Stimulated activated CD4-positive, alpha-beta T cell treated with anti-CD3 and anti-CD28 coated beads, TNF-alpha, amount 100 ng/mL, for 48 hours (primary cell): ENCODE measurements at regions not wholly inside any gene's neighbourhood (a gene's known extent, or its start where the extent isn't known, plus 50 kb on each side); places are given as distances from the start of the nearest gene placed in this dataset.

Experiments
- DNase-seq, 3 donors: peaks; one replicate each; pipeline ENCODE4 v3.0.0-alpha.2; 2020; ENCODE audit warnings: low read depth in 3 of 3

- no peak for DNase-seq
Measured at GRCh38 chr3:22308871-22309270, 557.9 kb upstream of the ZNF385D start.

DNA sequence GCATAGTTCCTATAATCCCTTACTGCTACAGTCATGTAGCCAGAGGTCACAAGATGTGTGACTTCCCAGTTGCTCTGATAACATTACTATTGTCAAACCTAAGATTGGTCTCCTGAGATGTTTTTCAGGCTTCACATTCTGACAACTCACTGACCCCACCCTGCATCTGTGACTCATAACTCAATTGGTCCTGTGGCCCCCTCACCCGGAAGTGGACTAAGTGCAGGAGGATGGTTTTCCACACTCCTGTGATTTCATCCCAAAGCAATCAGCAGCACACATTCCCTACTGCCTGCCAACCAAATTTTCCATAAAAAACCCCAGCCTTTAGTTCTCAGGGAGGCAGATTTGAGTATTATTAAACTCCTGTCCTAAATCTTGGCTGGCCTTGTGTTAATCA lies 564.9 kb upstream of the ZNF385D start:
- DNase-seq, result no peak

DNA sequence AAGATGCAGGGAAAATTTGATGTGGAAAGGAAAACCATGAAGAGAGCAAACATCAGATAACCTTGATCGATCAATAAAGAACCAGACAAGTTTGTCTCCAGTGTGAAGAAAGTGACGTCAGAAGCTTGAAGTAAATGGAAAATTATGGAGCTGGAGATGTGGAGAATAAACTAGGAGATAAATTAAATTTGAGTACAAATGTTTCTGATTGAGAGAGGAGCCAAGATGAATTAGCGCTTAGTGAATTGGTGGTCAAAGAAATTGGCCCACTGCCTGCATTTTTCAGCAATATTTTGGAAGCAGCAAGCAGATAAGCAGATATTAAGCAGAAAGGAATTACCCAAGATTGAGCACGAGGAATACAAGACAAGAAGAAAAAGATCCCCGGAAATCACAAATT lies 567.3 kb upstream of the ZNF385D start:
- no peak for DNase-seq

DNA sequence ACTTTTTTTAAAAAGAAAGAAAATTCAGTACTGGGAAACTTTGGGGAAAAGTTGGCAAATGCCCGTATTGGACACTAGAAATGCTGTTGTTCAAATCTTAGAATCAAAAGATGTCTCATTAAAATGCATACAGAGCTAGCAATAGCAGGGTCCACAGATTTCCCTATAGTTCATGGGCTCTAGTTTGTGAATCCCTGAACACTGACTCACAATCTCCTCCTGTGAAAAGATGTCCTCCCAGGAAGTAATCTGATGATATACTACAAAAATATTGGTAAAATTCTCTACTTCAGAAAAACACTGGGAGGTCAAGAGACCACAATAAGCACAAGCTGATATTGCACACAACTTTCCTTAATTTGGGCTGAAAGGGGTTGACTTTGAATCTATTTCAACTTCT lies 568.4 kb upstream of the ZNF385D start:
- no peak for DNase-seq

GRCh38 chr3:22322861-22323260 lies 571.9 kb upstream of the ZNF385D start:
- no peak for DNase-seq

DNA sequence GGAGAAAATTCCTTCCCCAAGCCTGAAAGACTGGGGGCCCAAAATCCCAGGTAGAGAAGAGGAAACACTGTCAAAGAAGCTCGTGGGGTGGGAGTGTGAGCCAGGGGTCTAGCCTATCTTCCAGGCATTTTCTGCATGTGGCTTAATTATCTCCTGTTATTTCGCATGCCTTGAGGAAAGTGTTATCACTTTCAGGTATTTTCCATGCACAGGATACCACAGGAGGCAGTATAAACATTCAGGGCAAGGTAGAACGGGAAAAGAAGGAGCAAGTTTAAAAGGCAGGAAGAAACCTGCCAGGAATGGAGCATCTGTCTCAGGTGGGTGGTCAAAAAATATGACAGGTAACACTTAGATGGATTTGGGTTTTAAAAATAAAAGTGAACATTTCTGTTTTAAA lies 575.3 kb upstream of the ZNF385D start:
- no peak for DNase-seq

GRCh38 chr3:22334996-22335395 lies 584.0 kb upstream of the ZNF385D start:
- no peak for DNase-seq

- no peak for DNase-seq
Measured at GRCh38 chr3:22349215-22349851, 598.3 kb upstream of the ZNF385D start.

GRCh38 chr3:22351806-22352205 lies 600.8 kb upstream of the ZNF385D start:
- no peak for DNase-seq

DNA sequence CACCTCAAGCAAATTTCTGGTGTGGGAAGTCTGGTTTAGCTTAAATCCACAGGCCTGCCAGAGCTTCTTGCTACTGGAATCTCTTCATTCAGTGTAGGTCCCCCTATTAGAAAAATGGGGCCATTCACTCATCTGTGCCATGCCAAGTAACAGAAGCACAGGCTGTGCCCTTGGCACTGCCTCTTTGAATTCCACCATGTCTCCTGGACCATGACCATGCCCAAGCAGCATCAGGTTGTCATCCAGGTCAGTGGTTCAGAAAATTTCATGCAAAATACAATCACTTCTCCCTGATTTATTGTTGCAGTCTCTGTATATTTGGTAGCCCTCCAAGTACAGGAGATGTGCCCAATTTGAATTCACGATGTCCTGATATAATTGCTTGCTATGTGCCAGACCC lies 602.1 kb upstream of the ZNF385D start:
- DNase-seq, result no peak

- no peak for DNase-seq
Measured at GRCh38 chr3:22358334-22358733, 607.3 kb upstream of the ZNF385D start.

DNA sequence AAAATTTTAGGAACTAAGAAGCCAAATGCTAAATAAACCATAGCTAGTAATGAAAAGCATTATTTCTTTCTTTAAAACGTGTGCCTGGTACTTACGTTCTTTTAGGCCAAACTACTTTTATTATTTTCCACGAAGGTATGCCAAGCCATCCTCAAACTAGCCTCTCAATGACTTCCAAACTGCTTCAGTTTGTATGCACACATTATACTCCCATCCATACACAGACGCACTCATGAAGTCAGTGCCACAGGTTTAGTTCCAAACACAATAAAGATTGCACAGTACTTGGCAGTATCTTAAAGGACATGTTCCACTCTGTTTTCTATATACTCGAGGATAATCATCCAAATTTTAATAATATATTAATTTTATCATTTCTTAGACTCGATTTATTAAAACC lies 609.2 kb upstream of the ZNF385D start:
- no peak for DNase-seq

GRCh38 chr3:22360970-22361369 lies 610.0 kb upstream of the ZNF385D start:
- DNase-seq, result no peak

- DNase-seq, result no peak
Measured at GRCh38 chr3:22361521-22361920, 610.5 kb upstream of the ZNF385D start.

GRCh38 chr3:22364851-22365250 lies 613.8 kb upstream of the ZNF385D start:
- no peak for DNase-seq

- DNase-seq, result no peak
Measured at GRCh38 chr3:22366781-22367180, 615.8 kb upstream of the ZNF385D start.

GRCh38 chr3:22371036-22371435 lies 620.0 kb upstream of the ZNF385D start:
- DNase-seq, result no peak

DNA sequence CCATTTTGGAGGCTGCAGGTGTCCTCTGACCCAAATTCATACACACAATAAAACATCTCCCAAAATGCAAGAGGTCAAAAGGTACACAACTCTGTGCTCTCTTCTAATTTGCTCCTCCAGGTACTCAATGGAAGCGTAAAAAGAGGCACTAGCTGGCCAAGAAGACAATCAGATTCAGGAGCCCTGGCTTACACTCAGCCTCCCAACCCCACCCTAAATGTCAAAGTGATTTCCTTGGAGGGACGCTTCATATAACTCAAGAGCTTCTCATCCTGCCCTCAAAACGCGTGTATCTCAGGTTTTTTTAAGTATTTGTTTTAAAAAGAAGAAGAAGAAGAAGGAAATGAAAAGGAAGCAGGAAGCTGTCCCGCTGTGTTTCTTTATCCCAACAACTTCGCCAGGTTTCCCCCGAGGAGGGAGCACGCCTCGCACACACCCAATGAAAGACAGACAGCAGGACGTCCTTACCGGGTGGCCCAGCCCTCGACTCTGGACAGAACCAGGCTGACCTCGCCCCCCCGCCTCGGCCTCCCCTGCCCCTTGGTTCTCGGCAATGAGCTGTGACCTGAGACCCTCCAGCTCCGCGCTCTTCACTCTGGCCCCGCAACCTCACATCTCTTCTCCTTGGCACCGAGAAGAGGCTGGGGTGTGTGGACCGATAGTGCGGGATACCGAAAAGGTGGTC lies 620.7 kb upstream of the ZNF385D start:
- no peak for DNase-seq

- DNase-seq, result no peak
Measured at GRCh38 chr3:22372292-22373062, 621.5 kb upstream of the ZNF385D start.

- DNase-seq, result no peak
Measured at GRCh38 chr3:22373182-22373581, 622.2 kb upstream of the ZNF385D start.

DNA sequence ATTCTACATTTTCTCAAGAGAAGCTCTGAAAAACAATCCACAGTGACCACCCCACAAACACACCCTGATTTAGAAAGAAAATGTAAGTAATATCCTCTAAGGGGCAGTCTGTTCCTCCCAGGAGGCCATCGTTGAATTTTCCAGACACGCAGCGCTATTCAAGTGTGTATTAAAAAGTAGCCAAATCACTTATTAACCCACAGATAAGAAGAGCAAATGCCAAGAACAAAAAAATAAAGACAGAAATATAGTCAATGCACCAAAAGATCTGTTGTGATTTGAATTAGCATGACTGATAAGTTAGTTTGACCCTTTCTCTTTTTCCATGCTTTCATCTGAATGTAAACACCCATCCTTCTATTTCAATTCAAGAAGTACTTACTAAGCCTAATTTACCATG lies 622.8 kb upstream of the ZNF385D start:
- DNase-seq, result no peak

GRCh38 chr3:22377421-22377820 lies 626.4 kb upstream of the ZNF385D start:
- DNase-seq, result no peak

GRCh38 chr3:22378869-22379268 lies 627.9 kb upstream of the ZNF385D start:
- DNase-seq, result no peak
